HUDEP-2 (cell line): ENCODE measurements at regions not wholly inside any gene's neighbourhood (a gene's known extent, or its start where the extent isn't known, plus 50 kb on each side); places are given as distances from the start of the nearest gene placed in this dataset.

ENCODE experiments used
- DNase-seq, 76 experiments: peaks; one replicate each; lab custom pipeline; 2025; ENCODE audit not compliant: unreplicated experiment in 76 of 76; lab: John Stamatoyannopoulos, UW

- no peak for DNase-seq
Observed at GRCh38 chr7:15947754-15948153, 261.3 kb upstream of the MEOX2 start.

- no peak for DNase-seq
Observed at GRCh38 chr7:15938115-15938514, 251.6 kb upstream of the MEOX2 start.

- DNase-seq = no peak
Observed at GRCh38 chr7:15937571-15937970, 251.1 kb upstream of the MEOX2 start.

- no peak for DNase-seq
Observed at GRCh38 chr7:15936991-15937390, 250.5 kb upstream of the MEOX2 start.

- no peak for DNase-seq
Observed at GRCh38 chr7:15932318-15932717, 245.8 kb upstream of the MEOX2 start.

GRCh38 chr7:15929411-15929810 lies 242.9 kb upstream of the MEOX2 start:
- DNase-seq = no peak

- no peak for DNase-seq
Observed at GRCh38 chr7:15925608-15926007, 239.1 kb upstream of the MEOX2 start.

GRCh38 chr7:15924910-15925309 lies 238.4 kb upstream of the MEOX2 start:
- DNase-seq = no peak

GRCh38 chr7:15922002-15922401 lies 235.5 kb upstream of the MEOX2 start:
- DNase-seq = no peak

- no peak for DNase-seq
Observed at GRCh38 chr7:15921576-15921975, 235.1 kb upstream of the MEOX2 start.

GRCh38 chr7:15920953-15921352 lies 234.5 kb upstream of the MEOX2 start:
- DNase-seq = no peak

- no peak for DNase-seq
Observed at GRCh38 chr7:15916681-15917380, 230.3 kb upstream of the MEOX2 start.

- DNase-seq = no peak
Observed at GRCh38 chr7:15915686-15916293, 229.3 kb upstream of the MEOX2 start.

GRCh38 chr7:15914611-15915010 lies 228.1 kb upstream of the MEOX2 start:
- DNase-seq = no peak

GRCh38 chr7:15906436-15906835 lies 220.0 kb upstream of the MEOX2 start:
- no peak for DNase-seq

- DNase-seq = no peak
Observed at GRCh38 chr7:15905251-15906040, 219.0 kb upstream of the MEOX2 start.

- no peak for DNase-seq
Observed at GRCh38 chr7:15891151-15891881, 204.8 kb upstream of the MEOX2 start.

- DNase-seq = peak in 14 of 76 experiments; percentile 3 to 62 (median 23)
Observed at GRCh38 chr7:15889507-15889906, 203.0 kb upstream of the MEOX2 start.

- DNase-seq = no peak
Observed at GRCh38 chr7:15888090-15888489, 201.6 kb upstream of the MEOX2 start.

GRCh38 chr7:15886626-15887025 lies 200.1 kb upstream of the MEOX2 start:
- no peak for DNase-seq

- no peak for DNase-seq
Observed at GRCh38 chr7:15885678-15886077, 199.2 kb upstream of the MEOX2 start.
